HG03066 (cell line): ENCODE measurements at regions not wholly inside any gene's neighbourhood (a gene's known extent, or its start where the extent isn't known, plus 50 kb on each side); places are given as distances from the start of the nearest gene placed in this dataset.
"Not testable (repeated sequence)": the region's sequence is repeated elsewhere in the genome, so short reads cannot be mapped to it uniquely, and the experiment has no call there.

ENCODE experiments used
- ATAC-seq: cut with Tn5 transposase; IDR thresholded peaks from one replicate; pipeline ENCODE4 v1.9.1; 2021; ENCODE audit warnings: low read depth; ENCODE audit not compliant: unreplicated experiment

- no peak for ATAC-seq
These were observed 667.9 kb upstream of the ARRDC3 start for GRCh38 chr5:92050970-92051369.

DNA sequence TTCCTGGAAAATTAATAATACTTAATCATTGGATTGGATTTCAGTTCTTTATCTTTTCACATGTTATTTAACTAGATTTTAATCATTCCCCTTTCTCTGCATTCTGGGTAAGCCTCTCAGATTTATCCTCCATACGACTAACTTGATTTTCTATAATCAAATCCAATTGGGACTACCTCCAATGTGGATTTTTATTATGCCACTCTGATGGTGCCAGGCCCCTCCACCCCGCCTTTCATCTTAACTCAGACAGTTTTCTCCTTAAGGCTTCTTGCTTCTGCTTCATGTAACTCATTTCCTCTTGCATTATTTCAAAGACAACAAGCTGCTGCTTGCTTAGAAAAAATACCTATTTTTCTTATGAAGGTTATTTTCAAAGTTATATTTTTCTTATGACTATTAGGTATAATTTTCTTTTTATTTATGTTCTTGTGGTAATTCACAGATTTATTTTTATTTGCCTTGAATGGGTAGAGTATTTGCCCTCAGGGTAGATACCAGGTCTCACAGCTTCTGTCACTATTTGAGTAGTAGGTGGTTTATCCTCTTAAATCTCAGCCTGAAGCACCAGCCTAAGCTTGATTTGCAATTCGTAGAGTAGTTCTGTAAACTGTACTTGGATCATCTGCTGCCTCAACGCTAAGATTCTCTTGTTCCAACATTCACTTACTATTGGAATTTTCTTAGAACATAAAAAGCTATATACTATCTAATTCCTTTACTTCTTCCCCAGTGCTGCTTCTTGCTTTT is 659.0 kb upstream of the ARRDC3 start:
- ATAC-seq, result no peak

DNA sequence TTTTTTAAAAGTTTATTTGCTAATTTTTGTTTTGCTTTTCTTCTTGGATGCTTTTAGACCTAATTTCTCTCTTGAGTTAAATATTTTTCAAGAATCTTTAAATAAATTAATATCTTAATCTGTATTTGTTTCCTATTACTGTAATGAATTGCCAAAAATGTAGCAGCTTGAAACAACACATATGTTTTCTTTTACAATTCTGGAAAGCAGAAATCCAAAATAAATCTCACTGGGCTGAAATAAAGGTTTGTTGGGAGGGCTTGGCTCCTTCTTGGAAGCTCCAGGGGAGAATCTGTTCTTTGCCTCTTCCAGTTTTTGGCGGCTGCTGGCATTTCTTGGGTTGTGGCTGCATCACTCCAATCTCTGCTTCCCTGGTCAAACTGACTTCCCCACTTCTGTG is 658.1 kb upstream of the ARRDC3 start:
- no peak for ATAC-seq

GRCh38 chr5:92029792-92030191 is 646.7 kb upstream of the ARRDC3 start:
- not testable (repeated sequence) for ATAC-seq

- ATAC-seq, result no peak
These were observed 640.4 kb upstream of the ARRDC3 start for GRCh38 chr5:92023555-92023954.

DNA sequence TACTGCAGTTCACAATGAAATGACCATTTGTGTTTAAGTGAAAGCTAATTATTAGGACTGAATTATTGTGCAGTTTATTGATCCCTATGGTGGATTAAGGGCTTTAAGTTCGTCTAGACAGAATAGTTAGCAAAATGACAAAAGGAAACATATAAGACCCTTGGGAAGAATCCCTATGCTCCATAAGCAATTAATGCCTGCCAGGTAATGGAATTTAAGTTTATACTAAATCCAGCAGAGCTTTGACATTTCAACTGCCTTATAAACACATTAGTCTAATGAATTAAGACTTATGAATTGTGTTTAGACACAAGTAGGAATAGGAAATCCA is 640.0 kb upstream of the ARRDC3 start:
- no peak for ATAC-seq

DNA sequence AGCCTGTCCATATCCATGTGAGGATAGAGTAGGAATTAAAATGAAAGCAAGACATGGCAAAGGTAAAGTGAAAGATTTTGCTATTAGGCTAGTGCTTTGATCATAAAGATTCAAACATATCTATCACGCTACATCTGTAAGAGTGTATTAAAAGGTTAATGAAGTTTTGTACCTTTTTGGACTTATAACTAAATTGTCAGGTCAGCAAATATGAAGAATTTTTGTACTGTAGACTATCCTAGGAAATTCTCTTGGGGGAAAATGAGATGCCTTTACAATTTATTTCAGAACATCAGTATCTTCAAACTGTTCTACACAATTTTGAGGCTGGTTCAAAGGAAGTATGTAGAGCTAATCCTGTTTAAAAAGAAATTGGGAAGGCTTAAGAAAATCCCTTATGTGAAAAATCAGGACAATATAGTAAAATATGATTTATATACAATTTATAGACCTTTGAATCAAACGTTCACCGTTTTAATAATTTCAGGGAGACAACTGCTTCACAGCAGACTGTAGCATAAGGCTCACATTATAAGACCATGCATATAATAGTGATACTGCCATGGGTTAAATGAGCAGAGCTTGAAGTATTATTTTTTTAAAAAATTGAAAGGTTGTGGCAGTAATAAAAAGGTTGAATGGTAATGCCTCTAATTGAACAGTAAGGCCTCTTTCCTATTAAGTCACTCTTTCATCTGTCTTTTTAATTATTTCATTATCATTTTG is 639.5 kb upstream of the ARRDC3 start:
- ATAC-seq, result no peak

GRCh38 chr5:92019376-92019990 is 636.4 kb upstream of the ARRDC3 start:
- ATAC-seq, result no peak

GRCh38 chr5:92017776-92018175 is 634.7 kb upstream of the ARRDC3 start:
- ATAC-seq, result no peak

GRCh38 chr5:92011845-92012244 is 628.7 kb upstream of the ARRDC3 start:
- not testable (repeated sequence) for ATAC-seq

GRCh38 chr5:92003806-92004205 is 620.7 kb upstream of the ARRDC3 start:
- ATAC-seq, result no peak

DNA sequence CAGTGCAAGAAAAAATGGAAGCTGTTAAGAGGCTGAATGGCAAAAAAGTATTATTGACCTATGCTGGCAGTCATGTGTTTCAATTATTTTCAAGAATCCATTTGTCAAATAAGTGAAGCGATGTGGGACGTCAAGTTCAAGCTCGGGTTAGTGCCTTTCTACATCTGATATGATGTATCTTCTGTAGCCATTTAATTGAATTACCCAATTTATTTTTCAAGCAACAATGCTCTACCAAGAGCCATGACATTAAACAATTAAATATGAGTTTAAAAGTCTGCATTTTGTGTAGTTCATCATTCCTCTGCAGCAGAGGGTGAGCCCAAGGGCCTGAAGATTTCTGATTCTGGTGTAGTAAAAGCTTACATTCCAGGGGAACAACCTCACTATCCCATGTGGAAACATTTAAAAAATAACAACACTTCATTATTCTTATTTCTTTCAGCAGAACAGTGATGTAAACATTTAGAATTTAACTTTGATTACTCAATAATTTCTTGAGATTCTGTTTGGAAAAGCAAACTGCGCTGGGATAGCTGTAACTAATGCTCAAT is 619.7 kb upstream of the ARRDC3 start:
- no peak for ATAC-seq

GRCh38 chr5:91998774-91999173 is 615.7 kb upstream of the ARRDC3 start:
- no peak for ATAC-seq

DNA sequence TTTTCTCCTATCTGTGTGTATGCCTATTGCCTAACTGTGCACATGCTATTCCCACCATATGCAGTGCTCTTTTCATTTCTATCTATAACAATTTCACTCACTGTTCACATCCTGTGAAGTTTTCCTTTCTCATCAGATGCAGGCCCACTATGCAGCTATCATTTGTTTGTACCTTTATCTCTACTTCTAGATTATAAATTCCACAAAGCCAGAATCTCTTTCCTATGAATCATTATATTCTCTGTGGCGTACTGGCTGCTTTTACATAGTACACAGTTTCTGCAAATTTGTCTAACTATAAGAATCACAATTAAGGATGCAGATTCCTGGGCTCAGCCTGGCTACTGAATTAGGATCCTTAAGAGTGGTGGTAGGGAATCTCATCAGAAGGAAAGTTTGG is 600.8 kb upstream of the ARRDC3 start:
- no peak for ATAC-seq

GRCh38 chr5:91978221-91978882 is 595.2 kb upstream of the ARRDC3 start:
- ATAC-seq, result no peak

DNA sequence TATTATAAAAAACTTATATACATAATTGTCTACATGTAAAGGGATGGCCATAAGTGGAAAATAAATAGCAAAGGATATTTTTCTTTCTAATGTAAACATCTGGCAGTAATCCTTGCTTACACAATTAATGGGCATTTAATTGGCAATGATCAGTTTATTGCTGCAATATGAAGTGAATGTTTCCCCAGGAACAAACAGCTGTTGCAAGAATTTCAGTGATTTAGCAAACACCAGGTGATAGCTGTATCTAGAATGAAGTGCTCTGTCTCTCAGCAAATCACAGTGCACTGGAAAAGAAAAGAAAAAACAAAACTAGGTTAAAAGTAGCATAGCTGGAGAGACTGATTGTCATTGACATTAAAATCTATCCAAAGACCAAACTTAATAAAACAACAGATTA is 594.5 kb upstream of the ARRDC3 start:
- no peak for ATAC-seq

GRCh38 chr5:91976451-91976850 is 593.3 kb upstream of the ARRDC3 start:
- ATAC-seq, result no peak

- ATAC-seq, result no peak
These were observed 580.0 kb upstream of the ARRDC3 start for GRCh38 chr5:91963166-91963565.

DNA sequence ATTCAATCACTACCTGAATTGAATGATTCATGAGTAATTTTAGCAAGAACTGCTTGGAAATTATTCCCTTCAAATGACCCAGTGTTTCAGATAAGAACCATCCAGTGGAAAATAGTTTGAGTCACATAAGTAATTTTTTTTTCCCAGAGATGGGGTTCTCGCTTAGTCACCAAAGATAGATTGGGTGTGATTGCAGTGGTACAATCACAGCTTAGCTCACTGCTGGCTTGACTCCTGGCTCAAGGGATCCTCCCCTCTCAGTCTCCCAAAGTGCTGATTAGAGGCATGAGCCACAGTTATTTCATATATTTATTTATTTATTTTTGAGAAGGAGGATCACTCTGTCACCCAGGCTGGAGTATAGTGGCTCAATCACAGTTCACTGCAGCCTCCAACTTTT is 574.5 kb upstream of the ARRDC3 start:
- no peak for ATAC-seq

DNA sequence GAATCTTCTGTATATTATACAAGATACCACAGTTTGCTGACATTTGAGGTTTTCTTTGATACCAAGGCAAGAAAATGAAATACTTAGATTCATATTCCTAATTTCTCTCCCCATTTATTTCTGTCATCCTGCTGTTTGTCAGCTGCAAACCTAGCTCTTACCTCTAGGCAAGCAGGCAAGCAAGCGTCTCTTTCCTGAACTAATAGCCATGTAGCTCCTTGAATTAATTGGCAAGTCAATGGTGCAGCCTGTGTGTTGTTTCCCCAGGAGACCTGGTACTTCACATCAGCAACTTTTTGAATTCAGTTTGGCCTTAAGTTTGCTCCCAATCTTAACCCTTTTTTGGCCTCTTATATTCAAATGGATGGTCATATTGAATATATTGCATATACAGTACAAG is 573.6 kb upstream of the ARRDC3 start:
- no peak for ATAC-seq

DNA sequence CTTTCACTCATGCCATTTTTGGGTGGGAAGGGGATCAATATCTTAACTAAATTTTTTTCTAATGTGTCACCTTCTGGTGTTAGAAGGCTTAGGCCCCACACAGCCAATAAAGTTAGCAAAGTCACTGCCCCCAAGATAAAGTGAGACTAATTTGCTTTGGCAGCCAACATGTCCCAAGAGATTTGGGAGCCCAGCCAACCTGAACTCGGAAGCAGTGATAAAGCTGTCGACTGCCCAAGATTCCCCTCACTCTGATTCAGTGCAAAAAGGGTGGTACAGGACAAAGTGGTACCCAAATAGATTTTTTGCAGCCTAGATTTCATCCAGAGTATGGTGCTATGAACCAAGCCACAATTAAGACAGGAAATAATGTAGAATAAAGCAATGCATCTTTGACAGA is 572.5 kb upstream of the ARRDC3 start:
- no peak for ATAC-seq
